Body of pancreas (tissue), 4 donors: ENCODE measurements at regions not wholly inside any gene's neighbourhood (a gene's known extent, or its start where the extent isn't known, plus 50 kb on each side); places are given as distances from the start of the nearest gene placed in this dataset.

Experiments used
- ATAC-seq: fragments of 150-250 bp; one replicate; pipeline ENCODE4 v1.9.1; 2016
- DNase-seq, 4 donors: peaks; one replicate each; pipeline ENCODE4 v3.0.0-alpha.2; 2019
- H3K27ac ChIP-seq, 4 donors: fragments of 200-600 bp; sonication (generic); 1 replicate in 3 of 4; 2 replicates in 1 of 4; pipeline versions ENCODE4 v1.5.1 to v1.6.1; 2016 to 2019; ENCODE audit warnings: mild to moderate bottlenecking in 1 of 4, mixed read lengths in 1 of 4, moderate library complexity in 1 of 4
- H3K27me3 ChIP-seq, 2 donors: fragments of 200-600 bp; sonication (generic); one replicate each; pipeline ENCODE4 v1.6.0; 2016; ENCODE audit warnings: mild to moderate bottlenecking in 1 of 2
- H3K36me3 ChIP-seq, 2 donors: fragments of 200-600 bp; sonication (generic); replicated peaks in 1 of 2; 2 replicates each; pipeline ENCODE4 v1.5.1; 2016; ENCODE audit warnings: low read depth in 2 of 2; ENCODE audit not compliant: insufficient read depth in 1 of 2
- H3K4me1 ChIP-seq: fragments of 200-600 bp; sonication (generic); one replicate; pipeline ENCODE4 v1.6.0; 2016
- H3K4me3 ChIP-seq, 2 donors: fragments of 200-600 bp; sonication (generic); 1 replicate in 1 of 2; 2 replicates in 1 of 2; pipeline ENCODE4 v1.5.1; 2016 to 2019
- H3K9me3 ChIP-seq, 3 donors: fragments of 200-600 bp; sonication (generic); 1 replicate in 2 of 3; 2 replicates in 1 of 3; pipeline ENCODE4 v1.5.1; 2016
- CTCF ChIP-seq, 7 experiments: fragments of 450-650 bp in 4 of 7; fragments of 200-600 bp in 3 of 7; sonication (generic) in 3 of 7; IDR thresholded peaks; one replicate each; pipeline ENCODE4 v1.5.1; 2016 to 2019; ENCODE audit warnings: antibody characterized with exemption in 7 of 7
- POLR2A ChIP-seq, 3 donors: fragments of 450-650 bp; IDR thresholded peaks; one replicate each; pipeline ENCODE4 v1.6.1; 2016; ENCODE audit warnings: antibody characterized with exemption in 3 of 3, mild to moderate bottlenecking in 2 of 3
- WGBS, 2 donors: methylation state at CpG; one replicate each; pipeline ENCODE4 v1.1.5; 2017; 5-methylcytosine and 5-hydroxymethylcytosine counted together
- intact Hi-C: fragments of 100-400 bp; cut with DNase I; formaldehyde crosslinking; loops from one replicate; pipeline ENCODE4 v1.15.1; 2023

DNA sequence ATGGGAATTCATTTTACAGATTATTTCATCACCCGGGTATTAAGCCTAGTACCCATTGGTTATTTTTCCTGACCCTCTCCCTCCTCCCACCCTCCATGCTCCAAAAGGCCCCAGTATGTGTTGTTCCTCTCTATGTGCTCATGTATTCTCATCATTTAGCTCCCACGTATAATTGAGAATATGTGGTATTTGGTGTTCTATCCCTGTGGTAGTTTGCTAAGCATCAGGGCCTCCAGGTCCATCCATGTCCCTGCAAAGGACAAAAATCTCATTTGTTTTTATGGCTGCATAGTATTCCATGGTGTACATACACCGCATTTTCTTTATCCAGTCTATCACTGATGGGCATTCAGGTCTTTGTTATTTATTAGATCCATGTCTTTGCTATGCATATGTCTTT, 894.1 kb upstream of the MIR17HG start:
- no peak for ATAC-seq
- 89 to 90% methylated on average over 3 of the region's 3 CpGs for WGBS, 2 donors
- H3K27me3 ChIP-seq = no peaks in the 10 kb centered on the region

GRCh38 chr13:90454002-90454636, 893.4 kb upstream of the MIR17HG start:
- WGBS, 2 donors = 22 to 23% methylated on average over 2 of the region's 2 CpGs
- Histone ChIP-seq H3K4me3 (no peak overlapping the region), H3K27me3 (no peaks in the 10 kb centered on the region), H3K9me3 (no peaks in the 10 kb centered on the region), H3K36me3 (no peaks in the 10 kb centered on the region), H3K4me1 (no peaks in the 10 kb centered on the region), H3K27ac (no peak overlapping the region)
- ATAC-seq (no peak), DNase-seq (no peak)
- no peak for TF ChIP-seq CTCF (IDR thresholded peaks at IDR 0.05)
- intact Hi-C loops = no loop called here

More for the DNA sequence above, 894.1 kb upstream of the MIR17HG start:
- intact Hi-C loops = no loop called here
- Histone ChIP-seq H3K9me3 (no peaks in the 10 kb centered on the region), H3K4me3 (no peak overlapping the region), H3K36me3 (no peaks in the 10 kb centered on the region), H3K27ac (no peak overlapping the region), H3K4me1 (no peaks in the 10 kb centered on the region)
- DNase-seq = no peak
- no peak for TF ChIP-seq CTCF (IDR thresholded peaks at IDR 0.05)
- TF ChIP-seq POLR2A (IDR thresholded peaks at IDR 0.05) = no peak

DNA sequence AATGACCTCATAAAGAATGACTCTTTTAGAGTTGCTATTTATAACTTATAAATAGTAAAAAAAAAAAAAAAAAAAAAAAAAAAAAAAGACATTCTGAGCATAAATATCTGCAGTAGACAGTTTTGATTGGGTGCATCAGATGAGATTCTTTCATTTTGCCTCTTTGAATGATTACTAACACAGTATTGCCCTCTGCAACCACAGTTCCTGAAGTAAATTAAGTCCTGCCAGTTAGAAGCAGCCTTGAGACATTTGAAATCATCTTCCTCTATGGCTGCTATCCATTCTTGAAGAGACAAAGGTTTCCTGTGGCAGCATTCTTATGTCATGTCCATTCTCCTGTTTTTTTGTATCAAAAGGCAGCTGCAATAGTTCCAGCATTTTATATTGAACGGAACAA, 892.4 kb upstream of the MIR17HG start:
- Histone ChIP-seq H3K4me3 (no peak overlapping the region), H3K27ac (no peak overlapping the region), H3K4me1 (no peaks in the 10 kb centered on the region), H3K9me3 (no peaks in the 10 kb centered on the region), H3K27me3 (no peaks in the 10 kb centered on the region), H3K36me3 (no peaks in the 10 kb centered on the region)
- DNase-seq (no peak), ATAC-seq (no peak)
- intact Hi-C loops = no loop called here
- 90 to 91% methylated on average over 1 of the region's 1 CpG for WGBS, 2 donors
- TF ChIP-seq POLR2A (IDR thresholded peaks at IDR 0.05) (no peak), CTCF (IDR thresholded peaks at IDR 0.05) (no peak)

- TF ChIP-seq CTCF (IDR thresholded peaks at IDR 0.05) (no peak), POLR2A (IDR thresholded peaks at IDR 0.05) (no peak)
- Histone ChIP-seq H3K9me3 (no peaks in the 10 kb centered on the region), H3K27ac (no peak overlapping the region), H3K27me3 (no peaks in the 10 kb centered on the region), H3K4me1 (no peaks in the 10 kb centered on the region), H3K36me3 (no peaks in the 10 kb centered on the region), H3K4me3 (no peak overlapping the region)
- DNase-seq (no peak), ATAC-seq (no peak)
- intact Hi-C loops = no loop called here
- 36 to 59% methylated on average over 4 of the region's 4 CpGs for WGBS, 2 donors
Observed at GRCh38 chr13:90455823-90456222, 891.7 kb upstream of the MIR17HG start.

DNA sequence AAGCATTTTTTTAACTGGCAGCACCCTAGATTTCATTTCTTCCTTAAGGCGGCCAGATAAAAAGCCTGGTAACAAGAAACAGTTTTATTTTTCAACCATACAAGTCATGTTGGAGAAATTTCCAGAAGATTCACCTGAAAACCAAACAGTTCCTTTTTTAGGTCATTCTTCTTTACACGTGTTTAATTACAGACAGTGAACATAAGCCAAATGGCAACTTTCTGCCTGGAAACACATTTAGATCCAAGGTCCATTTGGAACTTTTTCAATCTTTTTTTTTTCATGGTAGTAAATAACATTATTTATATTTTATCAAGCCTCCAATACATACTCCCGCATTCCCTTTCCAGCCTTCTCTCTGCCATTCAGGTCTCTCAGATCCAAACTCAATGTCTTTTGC, 886.1 kb upstream of the MIR17HG start:
- H3K36me3 ChIP-seq = no peaks in the 10 kb centered on the region
- ATAC-seq (no peak), DNase-seq (no peak)
- no peak overlapping the region for H3K4me3 ChIP-seq
- H3K27ac ChIP-seq = no peak overlapping the region
- 46 to 47% methylated on average over 3 of the region's 3 CpGs for WGBS, 2 donors
- intact Hi-C loops = no loop called here
- TF ChIP-seq CTCF (IDR thresholded peaks at IDR 0.05) (no peak), POLR2A (IDR thresholded peaks at IDR 0.05) (no peak)
- H3K4me1 ChIP-seq = no peaks in the 10 kb centered on the region
- no peaks in the 10 kb centered on the region for H3K9me3 ChIP-seq
- H3K27me3 ChIP-seq = no peaks in the 10 kb centered on the region
